H1 (cell line): ENCODE measurements at regions not wholly inside any gene's neighbourhood (a gene's known extent, or its start where the extent isn't known, plus 50 kb on each side); places are given as distances from the start of the nearest gene placed in this dataset.

Source experiments
- CTCF ChIA-PET: fragments of 300-600 bp; sonication (Branson Sonifier 250); formaldehyde crosslinking; loops from one replicate; lab custom pipeline; 2021; ENCODE audit not compliant: partially characterized antibody; lab: Charles Lee
- POLR2A ChIA-PET: fragments of 300-600 bp; sonication (Branson Sonifier 250); formaldehyde crosslinking; loops from one replicate; lab custom pipeline; 2021; ENCODE audit warnings: inconsistent platforms; ENCODE audit not compliant: partially characterized antibody; lab: Charles Lee
- DNase-seq, 2 experiments: peaks; one replicate each; pipeline versions ENCODE4 v3.0.0 to v3.0.0-alpha.2; 2010 to 2022; ENCODE audit warnings: low spot score in 2 of 2, low read depth in 1 of 2, mixed read lengths in 1 of 2
- FAIRE-seq: peaks from 2 replicates; lab custom pipeline; 2011; peaks lifted over from hg19 to GRCh38; lab: Jason Lieb, UNC
- H2AFZ ChIP-seq: 2 replicates; pipeline ENCODE4 v1.8.1; 2012; ENCODE audit warnings: low read length, inconsistent platforms
- H2AK5ac ChIP-seq: 2 replicates; pipeline ENCODE4 v1.6.1; 2013; ENCODE audit warnings: low read depth, low read length
- H2BK120ac ChIP-seq: replicated peaks from 2 replicates; pipeline ENCODE3; 2013; ENCODE audit warnings: low read depth, low read length, inconsistent platforms
- H2BK12ac ChIP-seq: 2 replicates; pipeline ENCODE4 v1.6.1; 2013; ENCODE audit warnings: low read depth, low read length
- H2BK15ac ChIP-seq: 2 replicates; pipeline ENCODE4 v1.6.1; 2013; ENCODE audit warnings: low read length
- H2BK20ac ChIP-seq: 2 replicates; pipeline ENCODE4 v1.6.1; 2013; ENCODE audit warnings: low read length
- H2BK5ac ChIP-seq: 2 replicates; pipeline ENCODE4 v1.6.1; 2013; ENCODE audit warnings: low read depth, low read length
- H3K14ac ChIP-seq: 2 replicates; pipeline ENCODE4 v1.6.1; 2013; ENCODE audit warnings: inconsistent platforms; ENCODE audit not compliant: insufficient read length
- H3K18ac ChIP-seq: 2 replicates; pipeline ENCODE4 v1.6.1; 2013; ENCODE audit warnings: low read length; ENCODE audit errors: extremely low read depth
- H3K23ac ChIP-seq: 2 replicates; pipeline ENCODE4 v1.6.1; 2013; ENCODE audit warnings: inconsistent platforms; ENCODE audit not compliant: insufficient read length
- H3K23me2 ChIP-seq: 2 replicates; pipeline ENCODE4 v1.6.1; 2013; ENCODE audit warnings: low read depth, low read length
- H3K27ac ChIP-seq: 2 replicates; pipeline ENCODE4 v1.6.1; 2011; ENCODE audit warnings: low read depth, low read length, inconsistent platforms
- H3K27me3 ChIP-seq, 4 experiments: replicated peaks in 1 of 4; 1 replicate in 1 of 4; 2 replicates in 3 of 4; pipeline versions ENCODE4 v1.6.1 to v1.8.1; 2011 to 2013; ENCODE audit warnings: low read length in 3 of 4, mild to moderate bottlenecking in 3 of 4, inconsistent platforms in 2 of 4, mixed read lengths in 2 of 4, moderate library complexity in 1 of 4; ENCODE audit not compliant: control insufficient read depth in 3 of 4, insufficient read depth in 3 of 4; ENCODE audit errors: extremely low read depth in 1 of 4
- H3K36me3 ChIP-seq, 4 experiments: 2 replicates each; pipeline versions ENCODE4 v1.6.1 to v1.8.1; 2011 to 2013; ENCODE audit warnings: mild to moderate bottlenecking in 4 of 4, low read length in 3 of 4, moderate library complexity in 2 of 4, control low read depth in 1 of 4, inconsistent platforms in 1 of 4; ENCODE audit not compliant: insufficient read depth in 4 of 4, control insufficient read depth in 2 of 4
- H3K4ac ChIP-seq: replicated peaks from 2 replicates; pipeline ENCODE3; 2013; ENCODE audit warnings: low read length, low read depth, mixed read lengths, inconsistent platforms; ENCODE audit not compliant: insufficient read length
- H3K4me1 ChIP-seq, 4 experiments: replicated peaks in 1 of 4; 1 replicate in 1 of 4; 2 replicates in 3 of 4; pipeline versions ENCODE4 v1.6.1 to v1.8.1; 2011 to 2013; ENCODE audit warnings: low read length in 3 of 4, inconsistent platforms in 2 of 4, mixed read lengths in 1 of 4; ENCODE audit not compliant: insufficient read depth in 4 of 4, control insufficient read depth in 3 of 4
- H3K4me2 ChIP-seq, 2 experiments: 2 replicates each; pipeline versions ENCODE4 v1.6.1 to v1.8.1; 2011 to 2013; ENCODE audit warnings: low read depth in 2 of 2, low read length in 2 of 2, control low read depth in 1 of 2, inconsistent platforms in 1 of 2, mild to moderate bottlenecking in 1 of 2; ENCODE audit not compliant: insufficient read depth in 1 of 2
- H3K4me3 ChIP-seq, 4 experiments: fragments of 200-600, 300-600 bp in 1 of 4; sonication (generic), shearing (Covaris generic), sonication (Bioruptor Twin) in 1 of 4; 2 replicates each; pipeline versions ENCODE4 v1.5.1 to v1.8.1; 2011 to 2016; ENCODE audit warnings: low read length in 4 of 4, low read depth in 3 of 4, control low read depth in 2 of 4, inconsistent platforms in 2 of 4, mild to moderate bottlenecking in 2 of 4, mixed read lengths in 1 of 4, moderate library complexity in 1 of 4; ENCODE audit not compliant: insufficient read depth in 2 of 4; ENCODE audit errors: extremely low read depth in 1 of 4
- H3K56ac ChIP-seq: replicated peaks from 2 replicates; pipeline ENCODE3; 2013; ENCODE audit warnings: low read depth, mild to moderate bottlenecking, mixed read lengths, low read length, inconsistent platforms; ENCODE audit not compliant: insufficient read length
- H3K79me1 ChIP-seq: 2 replicates; pipeline ENCODE4 v1.6.1; 2013; ENCODE audit warnings: low read depth, low read length, control low read depth
- H3K79me2 ChIP-seq, 2 experiments: 2 replicates each; pipeline versions ENCODE4 v1.6.1 to v1.8.1; 2012 to 2013; ENCODE audit warnings: low read length in 2 of 2, mild to moderate bottlenecking in 2 of 2, inconsistent platforms in 1 of 2; ENCODE audit not compliant: insufficient read depth in 2 of 2, control insufficient read depth in 1 of 2
- H3K9ac ChIP-seq, 4 experiments: replicated peaks in 1 of 4; 1 replicate in 1 of 4; 2 replicates in 3 of 4; pipeline versions ENCODE4 v1.6.1 to v1.8.1; 2011 to 2013; ENCODE audit warnings: low read depth in 3 of 4, low read length in 3 of 4, control low read depth in 2 of 4, mild to moderate bottlenecking in 2 of 4, moderate library complexity in 2 of 4, inconsistent platforms in 1 of 4; ENCODE audit errors: extremely low read depth in 1 of 4
- H3K9me3 ChIP-seq, 2 experiments: 2 replicates each; pipeline versions ENCODE4 v1.6.1 to v1.8.1; 2012 to 2013; ENCODE audit warnings: mild to moderate bottlenecking in 2 of 2, moderate library complexity in 2 of 2, control low read depth in 1 of 2, inconsistent platforms in 1 of 2, low read depth in 1 of 2, low read length in 1 of 2, mixed read lengths in 1 of 2; ENCODE audit not compliant: insufficient read depth in 2 of 2
- H4K20me1 ChIP-seq, 2 experiments: replicated peaks in 1 of 2; 2 replicates each; pipeline versions ENCODE3 to v1.8.1; 2011 to 2013; ENCODE audit warnings: inconsistent platforms in 2 of 2, low read length in 2 of 2, mild to moderate bottlenecking in 1 of 2; ENCODE audit not compliant: insufficient read depth in 2 of 2, control insufficient read depth in 1 of 2
- H4K5ac ChIP-seq: 2 replicates; pipeline ENCODE4 v1.6.1; 2013; ENCODE audit warnings: low read length, low read depth, mixed read lengths, inconsistent platforms; ENCODE audit not compliant: insufficient read length
- H4K8ac ChIP-seq: 2 replicates; pipeline ENCODE4 v1.8.0; 2013; ENCODE audit warnings: mild to moderate bottlenecking, moderate library complexity, low read length, inconsistent platforms; ENCODE audit not compliant: insufficient read depth; ENCODE audit errors: extremely low read depth
- H4K91ac ChIP-seq: replicated peaks from 2 replicates; pipeline ENCODE3; 2013; ENCODE audit warnings: low read length, mixed read lengths, inconsistent platforms; ENCODE audit not compliant: insufficient read length
- ASH2L ChIP-seq: fragments of 200-600, 300-600 bp; sonication (generic); IDR thresholded peaks from one replicate; pipeline ENCODE4 v1.7.1; 2017; ENCODE audit warnings: low read length
- FOSL1 ChIP-seq: IDR thresholded peaks from 2 replicates; pipeline ENCODE4 v1.6.1; 2011; ENCODE audit warnings: mild to moderate bottlenecking, low read depth, low read length, moderate library complexity; ENCODE audit not compliant: insufficient read depth
- HDAC6 ChIP-seq: IDR thresholded peaks from one replicate; pipeline ENCODE4 v1.7.1; 2012; ENCODE audit warnings: low read depth, mild to moderate bottlenecking, inconsistent platforms, low read length, moderate library complexity
- TCF12 ChIP-seq: IDR thresholded peaks from 2 replicates; pipeline ENCODE4 v1.6.1; 2011; ENCODE audit warnings: low read depth, mild to moderate bottlenecking, low read length
- WGBS, 2 experiments: shearing (Covaris generic) in 1 of 2; methylation state at CpG; one replicate each; pipeline versions ENCODE4 v1.1.6 to v1.1.7; 2013 to 2015; ENCODE audit warnings: low lambda C conversion rate in 2 of 2, mixed read lengths in 2 of 2, inconsistent platforms in 1 of 2, low coverage in 1 of 2, missing lambda C conversion rate in 1 of 2; ENCODE audit not compliant: insufficient replicate concordance in 2 of 2, insufficient coverage in 1 of 2, insufficient read length in 1 of 2; ENCODE audit errors: extremely low coverage in 1 of 2, missing lambda C conversion rate in 1 of 2; 5-methylcytosine and 5-hydroxymethylcytosine counted together
- TF ChIP-seq, protein P1 (sequence below): IDR thresholded peaks from 2 replicates; pipeline ENCODE4 v1.6.1; 2012; ENCODE audit warnings: low read length, inconsistent platforms

- no peak overlapping the region for H2BK20ac ChIP-seq
- H4K5ac ChIP-seq, result no peak overlapping the region
- H2AFZ ChIP-seq, result 0 out of 2 replicates have a peak overlapping the region, but pooled peaks have one; percentile 36
- DNase-seq, result no peak
- H4K91ac ChIP-seq, result no peak overlapping the region
- no peak overlapping the region; a peak in 1 of 7 replicates for H3K9ac ChIP-seq
- no peaks in the 10 kb centered on the region for H3K9me3 ChIP-seq
- H2BK120ac ChIP-seq, result no peak overlapping the region
- CTCF ChIA-PET, result interaction anchor here (0.8 to 1.0 kb wide), 3 partner anchors 13 to 106 kb away, joined by 3 read pairs; no protein-coding TSS in a partner anchor
- H3K27me3 ChIP-seq, result no peaks in the 10 kb centered on the region
- POLR2A ChIA-PET, result no interaction called here
- TF ChIP-seq ASH2L (no peak), TCF12 (no peak), FOSL1 (no peak), HDAC6 (no peak)
- TF ChIP-seq, protein P1, sequence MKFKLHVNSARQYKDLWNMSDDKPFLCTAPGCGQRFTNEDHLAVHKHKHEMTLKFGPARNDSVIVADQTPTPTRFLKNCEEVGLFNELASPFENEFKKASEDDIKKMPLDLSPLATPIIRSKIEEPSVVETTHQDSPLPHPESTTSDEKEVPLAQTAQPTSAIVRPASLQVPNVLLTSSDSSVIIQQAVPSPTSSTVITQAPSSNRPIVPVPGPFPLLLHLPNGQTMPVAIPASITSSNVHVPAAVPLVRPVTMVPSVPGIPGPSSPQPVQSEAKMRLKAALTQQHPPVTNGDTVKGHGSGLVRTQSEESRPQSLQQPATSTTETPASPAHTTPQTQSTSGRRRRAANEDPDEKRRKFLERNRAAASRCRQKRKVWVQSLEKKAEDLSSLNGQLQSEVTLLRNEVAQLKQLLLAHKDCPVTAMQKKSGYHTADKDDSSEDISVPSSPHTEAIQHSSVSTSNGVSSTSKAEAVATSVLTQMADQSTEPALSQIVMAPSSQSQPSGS, result no peak
- no peak overlapping the region for H3K23ac ChIP-seq
- no peak overlapping the region for H3K4ac ChIP-seq
- H3K4me2 ChIP-seq, result no peak overlapping the region
- no peak overlapping the region for H2AK5ac ChIP-seq
- no peak overlapping the region for H4K8ac ChIP-seq
- no peak overlapping the region for H2BK5ac ChIP-seq
- no peaks in the 10 kb centered on the region for H3K79me2 ChIP-seq
- no peak overlapping the region for H3K18ac ChIP-seq
- no peaks in the 10 kb centered on the region for H3K23me2 ChIP-seq
- H2BK15ac ChIP-seq, result no peak overlapping the region
- H3K56ac ChIP-seq, result no peak overlapping the region
- FAIRE-seq, result no peak
- no peak overlapping the region for H2BK12ac ChIP-seq
- H3K79me1 ChIP-seq, result no peaks in the 10 kb centered on the region
- H3K36me3 ChIP-seq, result no peaks in the 10 kb centered on the region
- no peaks in the 10 kb centered on the region for H3K4me1 ChIP-seq
- H3K14ac ChIP-seq, result no peak overlapping the region
- WGBS, 2 experiments, result 87% methylated on average over 5 of the region's 5 CpGs; no CpG with 5 or more reads in 1 of the 2 experiments
- H4K20me1 ChIP-seq, result no peaks in the 10 kb centered on the region
- H3K27ac ChIP-seq, result no peak overlapping the region
- no peak overlapping the region for H3K4me3 ChIP-seq
Observed at GRCh38 chr1:101181930-101182329, 54.9 kb upstream of the S1PR1 start.
